Astrocyte (in vitro differentiated cells and primary cell): ENCODE measurements at regions not wholly inside any gene's neighbourhood (a gene's known extent, or its start where the extent isn't known, plus 50 kb on each side); places are given as distances from the start of the nearest gene placed in this dataset.
A peak's percentile ranks its signal among the peaks of the same experiment; 100 is the strongest.

Experiments
- DNase-seq: peaks from one replicate; pipeline ENCODE4 v3.0.0-alpha.2; 2010; ENCODE audit warnings: low read depth
- FAIRE-seq: peaks from 2 replicates; lab custom pipeline; 2011; peaks lifted over from hg19 to GRCh38; lab: Jason Lieb, UNC
- H2AFZ ChIP-seq: 2 replicates; pipeline ENCODE4 v1.6.0; 2012; ENCODE audit warnings: low read depth, low read length, inconsistent platforms
- H3K27ac ChIP-seq: 2 replicates; pipeline ENCODE4 v1.5.1; 2011; ENCODE audit warnings: low read depth, low read length, inconsistent platforms
- H3K27me3 ChIP-seq: 2 replicates; pipeline ENCODE4 v1.6.0; 2011; ENCODE audit warnings: low read length, inconsistent platforms; ENCODE audit not compliant: insufficient read depth
- H3K36me3 ChIP-seq: 2 replicates; pipeline ENCODE4 v1.5.1; 2011; ENCODE audit warnings: low read length, inconsistent platforms; ENCODE audit not compliant: insufficient read depth
- H3K4me1 ChIP-seq: 2 replicates; pipeline ENCODE4 v1.5.1; 2011; ENCODE audit warnings: low read length, inconsistent platforms; ENCODE audit not compliant: insufficient read depth
- H3K4me2 ChIP-seq: 2 replicates; pipeline ENCODE4 v1.6.0; 2012; ENCODE audit warnings: low read length, inconsistent platforms
- H3K4me3 ChIP-seq: 2 replicates; pipeline ENCODE4 v1.5.1; 2011; ENCODE audit warnings: low read depth, mild to moderate bottlenecking, low read length, inconsistent platforms; ENCODE audit not compliant: insufficient read depth
- H3K79me2 ChIP-seq: 2 replicates; pipeline ENCODE4 v1.6.0; 2012; ENCODE audit warnings: mild to moderate bottlenecking, low read length, inconsistent platforms; ENCODE audit not compliant: insufficient read depth
- H3K9ac ChIP-seq: 2 replicates; pipeline ENCODE4 v1.6.0; 2012; ENCODE audit warnings: mild to moderate bottlenecking, low read length, inconsistent platforms
- H3K9me3 ChIP-seq: 2 replicates; pipeline ENCODE4 v1.5.1; 2012; ENCODE audit warnings: low read depth, mild to moderate bottlenecking, low read length, inconsistent platforms; ENCODE audit not compliant: insufficient read depth
- H4K20me1 ChIP-seq: 2 replicates; pipeline ENCODE4 v1.6.0; 2012; ENCODE audit warnings: low read length, inconsistent platforms; ENCODE audit not compliant: insufficient read depth
- H3K27ac Mint-ChIP-seq: one replicate; pipeline ENCODE4 v1.8.0; 2021; ENCODE audit warnings: mild to moderate bottlenecking, mixed read lengths; ENCODE audit not compliant: unreplicated experiment
- H3K27me3 Mint-ChIP-seq: one replicate; pipeline ENCODE4 v1.8.0; 2021; ENCODE audit warnings: low read depth, mixed read lengths; ENCODE audit not compliant: unreplicated experiment
- H3K36me3 Mint-ChIP-seq: one replicate; pipeline ENCODE4 v1.8.0; 2021; ENCODE audit warnings: low read depth, mixed read lengths; ENCODE audit not compliant: unreplicated experiment
- H3K4me1 Mint-ChIP-seq: one replicate; pipeline ENCODE4 v1.8.0; 2021; ENCODE audit warnings: low read depth, mixed read lengths; ENCODE audit not compliant: unreplicated experiment
- H3K4me3 Mint-ChIP-seq: one replicate; pipeline ENCODE4 v1.8.0; 2021; ENCODE audit warnings: mild to moderate bottlenecking, moderate library complexity, mixed read lengths; ENCODE audit not compliant: unreplicated experiment
- H3K9me3 Mint-ChIP-seq: one replicate; pipeline ENCODE4 v1.8.0; 2021; ENCODE audit warnings: mild to moderate bottlenecking, mixed read lengths; ENCODE audit not compliant: unreplicated experiment
- CTCF ChIP-seq: IDR thresholded peaks from 2 replicates; pipeline ENCODE4 v1.5.1; 2011; ENCODE audit warnings: low read depth, mild to moderate bottlenecking, inconsistent platforms, low read length, moderate library complexity; ENCODE audit not compliant: insufficient read depth
- EZH2 ChIP-seq: IDR thresholded peaks from 2 replicates; pipeline ENCODE4 v1.6.1; 2012; ENCODE audit warnings: mild to moderate bottlenecking, low read length, inconsistent platforms; ENCODE audit not compliant: insufficient read depth

- no peak overlapping the region for H3K9ac ChIP-seq
- H3K4me3 Mint-ChIP-seq = no peak overlapping the region
- peaks cover 17% of the 10 kb centered on the region for H3K4me1 Mint-ChIP-seq
- no peaks in the 10 kb centered on the region for H3K79me2 ChIP-seq
- no peaks in the 10 kb centered on the region for H3K9me3 ChIP-seq
- TF ChIP-seq EZH2 = no peak
- no peak for TF ChIP-seq CTCF
- no peak for FAIRE-seq
- peaks cover 9% of the 10 kb centered on the region for H3K9me3 Mint-ChIP-seq
- no peaks in the 10 kb centered on the region for H3K27me3 Mint-ChIP-seq
- H3K4me3 ChIP-seq = no peak overlapping the region
- H3K27ac Mint-ChIP-seq = peak overlapping the region; percentile 23
- no peaks in the 10 kb centered on the region for H3K4me1 ChIP-seq
- DNase-seq = no peak
- H4K20me1 ChIP-seq = no peaks in the 10 kb centered on the region
- peaks cover 2% of the 10 kb centered on the region for H3K27me3 ChIP-seq
- H3K4me2 ChIP-seq = no peak overlapping the region
- H3K27ac ChIP-seq = no peak overlapping the region
- peaks cover 4% of the 10 kb centered on the region for H3K36me3 Mint-ChIP-seq
- no peak overlapping the region for H2AFZ ChIP-seq
- H3K36me3 ChIP-seq = no peaks in the 10 kb centered on the region
Measured at GRCh38 chr6:125678601-125679000, 70.8 kb upstream of the HEY2 start.

- Mint-ChIP-seq H3K4me1 (peaks cover 17% of the 10 kb centered on the region), H3K36me3 (peaks cover 4% of the 10 kb centered on the region), H3K27ac (peak overlapping the region; percentile 23), H3K27me3 (no peaks in the 10 kb centered on the region), H3K4me3 (no peak overlapping the region), H3K9me3 (peaks cover 13% of the 10 kb centered on the region)
- Histone ChIP-seq H3K9ac (no peak overlapping the region), H3K4me3 (no peak overlapping the region), H3K4me2 (no peak overlapping the region), H2AFZ (no peak overlapping the region), H3K9me3 (no peaks in the 10 kb centered on the region), H3K27ac (no peak overlapping the region), H3K27me3 (peaks cover 2% of the 10 kb centered on the region), H3K36me3 (no peaks in the 10 kb centered on the region), H4K20me1 (no peaks in the 10 kb centered on the region), H3K4me1 (no peaks in the 10 kb centered on the region), H3K79me2 (no peaks in the 10 kb centered on the region)
- TF ChIP-seq CTCF (no peak), EZH2 (no peak)
- FAIRE-seq (no peak), DNase-seq (no peak)
Measured at GRCh38 chr6:125679128-125679527, 70.3 kb upstream of the HEY2 start.

- no peaks in the 10 kb centered on the region for H3K36me3 ChIP-seq
- peaks cover 2% of the 10 kb centered on the region for H3K27me3 ChIP-seq
- Mint-ChIP-seq H3K36me3 (peaks cover 4% of the 10 kb centered on the region), H3K27me3 (no peaks in the 10 kb centered on the region), H3K27ac (no peak overlapping the region), H3K9me3 (peaks cover 13% of the 10 kb centered on the region), H3K4me1 (peaks cover 17% of the 10 kb centered on the region), H3K4me3 (no peak overlapping the region)
- H3K4me3 ChIP-seq = no peak overlapping the region
- H3K9me3 ChIP-seq = no peaks in the 10 kb centered on the region
- H3K79me2 ChIP-seq = no peaks in the 10 kb centered on the region
- no peaks in the 10 kb centered on the region for H4K20me1 ChIP-seq
- no peak overlapping the region for H3K9ac ChIP-seq
- no peaks in the 10 kb centered on the region for H3K4me1 ChIP-seq
- no peak overlapping the region for H3K27ac ChIP-seq
- FAIRE-seq (no peak), DNase-seq (no peak)
- H3K4me2 ChIP-seq = no peak overlapping the region
- no peak for TF ChIP-seq CTCF
- no peak for TF ChIP-seq EZH2
- no peak overlapping the region for H2AFZ ChIP-seq
Measured at GRCh38 chr6:125679651-125680050, 69.8 kb upstream of the HEY2 start.
